Panc1 (cell line): ENCODE measurements at regions not wholly inside any gene's neighbourhood (a gene's known extent, or its start where the extent isn't known, plus 50 kb on each side); places are given as distances from the start of the nearest gene placed in this dataset.

Experiments
- CTCF ChIP-seq: fragments of 450-650 bp; IDR thresholded peaks from 2 replicates; pipeline ENCODE4 v1.5.1; 2017; ENCODE audit warnings: mild to moderate bottlenecking
- POLR2AphosphoS5 ChIP-seq: IDR thresholded peaks from 2 replicates; pipeline ENCODE4 v1.6.1; 2012; ENCODE audit warnings: mild to moderate bottlenecking, low read depth, low read length, moderate library complexity
- TF ChIP-seq, protein P1 (sequence below), 2 experiments: IDR thresholded peaks; 2 replicates each; pipeline ENCODE4 v1.6.1; 2011 to 2012; ENCODE audit warnings: low read depth in 2 of 2, control low read depth in 1 of 2, low read length in 1 of 2, mild to moderate bottlenecking in 1 of 2, moderate library complexity in 1 of 2; ENCODE audit not compliant: insufficient read depth in 1 of 2

DNA sequence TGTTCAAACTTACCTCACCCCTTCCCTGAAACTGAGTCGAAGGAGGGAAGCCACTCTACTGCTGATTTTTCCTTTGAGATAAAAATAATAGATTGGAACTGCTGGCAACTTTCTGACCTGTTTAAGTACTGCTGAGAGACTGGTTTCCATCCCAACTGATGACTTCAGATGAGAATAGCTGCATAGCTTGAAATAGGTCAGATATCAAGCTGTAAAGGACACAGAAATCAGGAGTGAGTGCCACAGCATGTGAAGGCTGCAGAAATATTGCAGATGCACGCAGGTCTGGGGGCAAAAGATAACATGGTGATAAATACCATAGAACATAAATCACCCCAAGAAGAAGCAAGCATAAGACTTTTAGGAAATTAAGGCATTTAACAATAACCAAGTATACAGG lies 923.2 kb downstream of the SH3BGRL start:
- TF ChIP-seq POLR2AphosphoS5, result no peak
- TF ChIP-seq CTCF, result no peak
- TF ChIP-seq, protein P1, sequence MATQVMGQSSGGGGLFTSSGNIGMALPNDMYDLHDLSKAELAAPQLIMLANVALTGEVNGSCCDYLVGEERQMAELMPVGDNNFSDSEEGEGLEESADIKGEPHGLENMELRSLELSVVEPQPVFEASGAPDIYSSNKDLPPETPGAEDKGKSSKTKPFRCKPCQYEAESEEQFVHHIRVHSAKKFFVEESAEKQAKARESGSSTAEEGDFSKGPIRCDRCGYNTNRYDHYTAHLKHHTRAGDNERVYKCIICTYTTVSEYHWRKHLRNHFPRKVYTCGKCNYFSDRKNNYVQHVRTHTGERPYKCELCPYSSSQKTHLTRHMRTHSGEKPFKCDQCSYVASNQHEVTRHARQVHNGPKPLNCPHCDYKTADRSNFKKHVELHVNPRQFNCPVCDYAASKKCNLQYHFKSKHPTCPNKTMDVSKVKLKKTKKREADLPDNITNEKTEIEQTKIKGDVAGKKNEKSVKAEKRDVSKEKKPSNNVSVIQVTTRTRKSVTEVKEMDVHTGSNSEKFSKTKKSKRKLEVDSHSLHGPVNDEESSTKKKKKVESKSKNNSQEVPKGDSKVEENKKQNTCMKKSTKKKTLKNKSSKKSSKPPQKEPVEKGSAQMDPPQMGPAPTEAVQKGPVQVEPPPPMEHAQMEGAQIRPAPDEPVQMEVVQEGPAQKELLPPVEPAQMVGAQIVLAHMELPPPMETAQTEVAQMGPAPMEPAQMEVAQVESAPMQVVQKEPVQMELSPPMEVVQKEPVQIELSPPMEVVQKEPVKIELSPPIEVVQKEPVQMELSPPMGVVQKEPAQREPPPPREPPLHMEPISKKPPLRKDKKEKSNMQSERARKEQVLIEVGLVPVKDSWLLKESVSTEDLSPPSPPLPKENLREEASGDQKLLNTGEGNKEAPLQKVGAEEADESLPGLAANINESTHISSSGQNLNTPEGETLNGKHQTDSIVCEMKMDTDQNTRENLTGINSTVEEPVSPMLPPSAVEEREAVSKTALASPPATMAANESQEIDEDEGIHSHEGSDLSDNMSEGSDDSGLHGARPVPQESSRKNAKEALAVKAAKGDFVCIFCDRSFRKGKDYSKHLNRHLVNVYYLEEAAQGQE (IDR thresholded peaks at IDR 0.05; ENCODE audit: insufficient read depth in 1 of 2, low read depth in 2 of 2, low read length in 1 of 2), result no peak
